Upper lobe of left lung (tissue), 4 donors: ENCODE measurements at regions not wholly inside any gene's neighbourhood (a gene's known extent, or its start where the extent isn't known, plus 50 kb on each side); places are given as distances from the start of the nearest gene placed in this dataset.

Source experiments
- EP300 ChIP-seq, 4 donors: sonication (generic); formaldehyde crosslinking; IDR thresholded peaks; one replicate each; pipeline ENCODE4 v1.5.1; 2017; ENCODE audit warnings: antibody characterized with exemption in 4 of 4, control low read depth in 2 of 4
- POLR2A ChIP-seq, 4 donors: fragments of 450-650 bp; IDR thresholded peaks; one replicate each; pipeline ENCODE4 v1.5.1; 2016 to 2017; ENCODE audit warnings: antibody characterized with exemption in 4 of 4, mild to moderate bottlenecking in 2 of 4
- POLR2AphosphoS5 ChIP-seq, 2 donors: sonication (generic); formaldehyde crosslinking; IDR thresholded peaks; one replicate each; pipeline ENCODE4 v1.5.1; 2017; ENCODE audit warnings: antibody characterized with exemption in 2 of 2
- TF ChIP-seq, protein P1 (sequence below), 6 experiments: fragments of 450-650 bp in 4 of 6; fragments of 200-600 bp in 2 of 6; sonication (generic) in 2 of 6; IDR thresholded peaks; one replicate each; pipeline ENCODE4 v1.5.1; 2016 to 2019; ENCODE audit warnings: antibody characterized with exemption in 6 of 6

DNA sequence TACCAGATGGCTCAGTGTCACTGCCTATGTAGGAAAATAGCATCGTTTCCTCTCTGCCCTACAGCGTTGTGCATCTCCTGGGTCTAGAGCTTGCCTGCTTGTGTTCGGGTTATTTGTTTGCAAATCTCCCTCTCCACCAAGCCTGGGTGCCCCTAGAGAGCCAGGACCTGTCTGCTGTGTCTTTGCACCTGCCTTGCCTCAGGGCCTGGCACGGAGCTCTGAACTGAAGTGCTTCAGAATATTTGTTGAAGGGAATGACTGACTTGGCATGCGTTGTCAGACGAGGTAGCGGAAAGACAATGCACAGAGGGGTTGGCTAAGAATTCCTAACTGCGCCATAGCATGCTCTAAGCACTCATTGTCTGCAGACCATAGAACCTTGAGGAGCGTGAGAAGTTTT lies 263.4 kb downstream of the FGF9 start:
- TF ChIP-seq, protein P1, sequence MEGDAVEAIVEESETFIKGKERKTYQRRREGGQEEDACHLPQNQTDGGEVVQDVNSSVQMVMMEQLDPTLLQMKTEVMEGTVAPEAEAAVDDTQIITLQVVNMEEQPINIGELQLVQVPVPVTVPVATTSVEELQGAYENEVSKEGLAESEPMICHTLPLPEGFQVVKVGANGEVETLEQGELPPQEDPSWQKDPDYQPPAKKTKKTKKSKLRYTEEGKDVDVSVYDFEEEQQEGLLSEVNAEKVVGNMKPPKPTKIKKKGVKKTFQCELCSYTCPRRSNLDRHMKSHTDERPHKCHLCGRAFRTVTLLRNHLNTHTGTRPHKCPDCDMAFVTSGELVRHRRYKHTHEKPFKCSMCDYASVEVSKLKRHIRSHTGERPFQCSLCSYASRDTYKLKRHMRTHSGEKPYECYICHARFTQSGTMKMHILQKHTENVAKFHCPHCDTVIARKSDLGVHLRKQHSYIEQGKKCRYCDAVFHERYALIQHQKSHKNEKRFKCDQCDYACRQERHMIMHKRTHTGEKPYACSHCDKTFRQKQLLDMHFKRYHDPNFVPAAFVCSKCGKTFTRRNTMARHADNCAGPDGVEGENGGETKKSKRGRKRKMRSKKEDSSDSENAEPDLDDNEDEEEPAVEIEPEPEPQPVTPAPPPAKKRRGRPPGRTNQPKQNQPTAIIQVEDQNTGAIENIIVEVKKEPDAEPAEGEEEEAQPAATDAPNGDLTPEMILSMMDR (IDR thresholded peaks at IDR 0.05): no peak
- TF ChIP-seq POLR2A (IDR thresholded peaks at IDR 0.05): no peak
- no peak for TF ChIP-seq POLR2AphosphoS5 (IDR thresholded peaks at IDR 0.05)
- no peak for TF ChIP-seq EP300 (IDR thresholded peaks at IDR 0.05)
